Fibroblast of mammary gland (primary cell): ENCODE measurements at regions not wholly inside any gene's neighbourhood (a gene's known extent, or its start where the extent isn't known, plus 50 kb on each side); places are given as distances from the start of the nearest gene placed in this dataset.

Experiments
- DNase-seq: peaks from one replicate; pipeline ENCODE4 v3.0.0-alpha.2; 2010; ENCODE audit warnings: low read depth
- H3K4me3 ChIP-seq: 2 replicates; pipeline ENCODE4 v1.5.1; 2011; ENCODE audit warnings: low read depth, mild to moderate bottlenecking, low read length, moderate library complexity; ENCODE audit not compliant: control insufficient read depth
- TF ChIP-seq, protein P1 (sequence below): conservative IDR thresholded peaks from 2 replicates; pipeline ENCODE4 v1.5.1; 2011; ENCODE audit warnings: low read depth, low read length, inconsistent platforms; ENCODE audit not compliant: control insufficient read depth, insufficient read depth

DNA sequence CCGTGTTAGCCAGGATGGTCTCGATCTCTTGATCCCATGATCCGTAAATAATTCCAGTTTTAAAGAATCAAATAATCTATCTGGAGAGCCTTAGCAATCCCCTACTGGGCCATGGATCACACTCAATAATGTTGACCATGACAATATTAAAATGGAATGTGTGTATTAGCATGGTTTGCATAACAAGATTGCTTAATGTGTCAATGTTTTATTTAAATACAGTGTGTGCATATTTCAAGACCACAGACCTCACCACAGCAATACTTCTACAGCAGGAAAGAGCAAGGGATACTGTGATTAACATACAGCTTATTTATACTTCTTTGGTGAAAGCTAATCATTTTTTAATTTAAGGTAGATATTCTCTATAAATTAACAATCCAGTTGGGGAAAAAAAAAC is 470.4 kb downstream of the TFAP2B start:
- DNase-seq = peak; percentile 5
- TF ChIP-seq, protein P1, sequence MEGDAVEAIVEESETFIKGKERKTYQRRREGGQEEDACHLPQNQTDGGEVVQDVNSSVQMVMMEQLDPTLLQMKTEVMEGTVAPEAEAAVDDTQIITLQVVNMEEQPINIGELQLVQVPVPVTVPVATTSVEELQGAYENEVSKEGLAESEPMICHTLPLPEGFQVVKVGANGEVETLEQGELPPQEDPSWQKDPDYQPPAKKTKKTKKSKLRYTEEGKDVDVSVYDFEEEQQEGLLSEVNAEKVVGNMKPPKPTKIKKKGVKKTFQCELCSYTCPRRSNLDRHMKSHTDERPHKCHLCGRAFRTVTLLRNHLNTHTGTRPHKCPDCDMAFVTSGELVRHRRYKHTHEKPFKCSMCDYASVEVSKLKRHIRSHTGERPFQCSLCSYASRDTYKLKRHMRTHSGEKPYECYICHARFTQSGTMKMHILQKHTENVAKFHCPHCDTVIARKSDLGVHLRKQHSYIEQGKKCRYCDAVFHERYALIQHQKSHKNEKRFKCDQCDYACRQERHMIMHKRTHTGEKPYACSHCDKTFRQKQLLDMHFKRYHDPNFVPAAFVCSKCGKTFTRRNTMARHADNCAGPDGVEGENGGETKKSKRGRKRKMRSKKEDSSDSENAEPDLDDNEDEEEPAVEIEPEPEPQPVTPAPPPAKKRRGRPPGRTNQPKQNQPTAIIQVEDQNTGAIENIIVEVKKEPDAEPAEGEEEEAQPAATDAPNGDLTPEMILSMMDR = no peak
- no peak overlapping the region for H3K4me3 ChIP-seq

DNA sequence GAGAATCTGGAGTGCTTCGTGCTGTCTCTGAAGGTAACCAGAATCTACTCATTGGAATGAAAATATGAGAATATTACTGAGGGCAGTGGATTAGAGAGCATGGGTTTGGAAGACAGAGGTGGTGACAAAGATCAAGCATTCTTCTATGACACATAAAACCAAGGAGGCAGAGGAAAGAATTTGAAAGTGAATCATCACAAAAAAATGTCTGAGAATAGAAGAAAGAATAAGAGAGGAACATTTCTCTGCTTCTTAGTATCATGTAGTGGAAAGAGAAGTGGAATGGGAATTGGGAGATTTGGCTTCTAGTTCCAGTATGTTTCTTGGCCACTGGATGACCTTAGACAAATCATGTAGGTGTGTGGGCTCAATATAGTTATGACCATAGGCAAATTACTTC is 474.0 kb downstream of the TFAP2B start:
- DNase-seq = peak; percentile 7
- H3K4me3 ChIP-seq = no peak overlapping the region
- TF ChIP-seq, protein P1 = no peak

DNA sequence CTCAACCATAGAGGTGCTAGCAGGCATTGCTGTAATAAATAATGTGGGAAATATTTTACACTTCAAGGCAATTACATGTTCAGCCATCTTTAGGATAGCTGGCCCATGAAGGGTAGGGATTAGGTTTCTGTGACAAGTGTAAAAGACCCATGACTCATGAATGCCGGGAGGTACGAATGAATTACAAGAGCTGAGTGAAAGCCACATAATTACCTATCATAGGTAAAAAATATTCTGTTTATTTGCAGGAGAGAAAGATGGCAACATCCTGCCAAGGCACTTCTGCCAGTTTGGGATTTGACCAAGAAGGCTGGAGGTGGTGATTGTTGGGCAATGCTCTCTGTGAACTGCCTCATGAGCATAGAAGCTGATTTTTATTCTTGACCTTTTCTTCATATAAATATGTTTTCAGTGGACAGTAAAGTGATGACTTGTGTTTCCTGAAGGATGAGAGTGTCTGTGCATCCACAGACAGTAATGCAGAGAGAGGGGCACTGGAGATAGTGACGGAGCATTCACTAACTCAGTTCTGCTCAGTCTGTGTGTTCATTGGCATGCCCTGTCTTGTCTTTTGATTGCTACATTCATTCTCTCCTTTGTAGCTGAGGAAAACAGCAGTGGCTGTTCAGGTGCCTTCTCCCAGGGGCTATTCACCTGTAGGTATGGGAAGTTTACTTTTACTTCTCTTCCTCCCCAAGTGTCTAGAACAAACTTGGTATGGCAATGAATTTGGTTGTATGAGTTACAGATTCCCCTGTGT is 481.1 kb downstream of the TFAP2B start:
- H3K4me3 ChIP-seq = no peak overlapping the region
- TF ChIP-seq, protein P1 = no peak
- DNase-seq = no peak

DNA sequence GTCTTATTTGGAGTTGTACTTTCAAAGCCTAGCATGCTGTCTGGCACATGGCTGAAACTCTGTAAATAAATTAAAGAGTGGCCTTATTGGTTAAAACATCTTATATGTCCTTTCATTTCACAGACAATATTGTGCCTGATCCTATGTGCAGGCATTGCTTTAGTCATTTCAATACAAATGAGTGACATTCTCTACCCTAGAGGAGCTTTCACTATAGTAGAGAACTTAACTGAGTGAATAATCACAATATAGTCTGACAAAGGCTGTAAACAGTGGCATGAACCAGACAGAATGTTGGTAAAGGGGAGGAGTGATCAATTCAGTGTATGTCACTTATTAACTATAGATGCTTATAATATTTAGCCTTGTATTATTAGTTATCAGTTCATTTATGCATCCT is 481.8 kb downstream of the TFAP2B start:
- TF ChIP-seq, protein P1 = no peak
- DNase-seq = no peak
- H3K4me3 ChIP-seq = no peak overlapping the region

DNA sequence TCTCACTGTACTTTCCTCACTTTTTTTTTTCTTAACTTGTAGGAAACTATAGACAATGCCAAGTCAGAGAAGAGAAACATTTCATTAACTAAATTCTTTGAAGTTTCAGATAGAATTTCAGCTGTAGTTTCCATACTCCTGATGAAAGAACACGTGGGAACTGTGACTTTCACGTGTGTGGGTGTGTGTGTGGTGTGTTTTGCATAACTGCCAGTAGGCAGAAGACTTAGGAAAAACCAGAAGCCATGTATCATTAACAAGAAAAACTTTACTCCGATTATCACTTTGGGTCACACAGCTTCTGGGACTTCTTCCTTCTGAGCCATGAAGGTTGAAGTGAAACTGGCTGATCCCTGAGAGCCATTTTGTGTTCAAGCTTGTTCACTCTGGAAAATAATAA is 483.3 kb downstream of the TFAP2B start:
- no peak overlapping the region for H3K4me3 ChIP-seq
- no peak for DNase-seq
- TF ChIP-seq, protein P1 = no peak

DNA sequence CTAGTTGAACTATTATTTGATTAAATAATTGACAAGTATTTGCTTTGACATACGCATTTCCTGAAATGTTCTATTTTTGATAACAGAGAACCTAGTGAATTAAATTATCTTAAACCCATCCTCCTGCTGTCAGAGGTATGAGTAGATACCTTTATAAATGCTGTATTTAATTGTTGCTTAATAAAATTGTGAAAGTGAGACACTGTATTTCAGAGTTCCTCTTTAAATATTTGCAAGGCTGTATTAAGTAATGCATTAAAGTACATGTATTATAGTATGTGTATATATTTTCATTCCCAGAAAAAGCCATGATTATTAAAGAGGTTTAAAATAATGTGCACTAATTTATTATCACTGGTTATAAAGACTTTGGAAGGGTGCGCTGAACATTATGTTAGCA is 483.8 kb downstream of the TFAP2B start:
- no peak for DNase-seq
- TF ChIP-seq, protein P1 = no peak
- H3K4me3 ChIP-seq = no peak overlapping the region
